Nephron (organoid): ENCODE measurements at regions not wholly inside any gene's neighbourhood (a gene's known extent, or its start where the extent isn't known, plus 50 kb on each side); places are given as distances from the start of the nearest gene placed in this dataset.

ENCODE experiments used
- H3K27ac Mint-ChIP-seq, 3 experiments: 2 replicates each; pipeline ENCODE4 v1.8.0; 2020; ENCODE audit warnings: mixed read lengths in 3 of 3, mild to moderate bottlenecking in 2 of 3, moderate library complexity in 1 of 3
- H3K27me3 Mint-ChIP-seq: 2 replicates; pipeline ENCODE4 v1.8.0; 2021; ENCODE audit warnings: low read depth, mild to moderate bottlenecking, moderate library complexity, mixed read lengths
- H3K36me3 Mint-ChIP-seq: 2 replicates; pipeline ENCODE4 v1.8.0; 2020; ENCODE audit warnings: low read depth, mixed read lengths
- H3K4me1 Mint-ChIP-seq: 2 replicates; pipeline ENCODE4 v1.8.0; 2020; ENCODE audit warnings: mixed read lengths
- H3K4me3 Mint-ChIP-seq, 3 experiments: 2 replicates each; pipeline ENCODE4 v1.8.0; 2020; ENCODE audit warnings: mild to moderate bottlenecking in 3 of 3, mixed read lengths in 3 of 3, moderate library complexity in 2 of 3
- H3K9me3 Mint-ChIP-seq: 2 replicates; pipeline ENCODE4 v1.8.0; 2020; ENCODE audit warnings: mixed read lengths
- TF ChIP-seq, protein P1 (sequence below), 3 experiments: fragments of 200-600 bp; sonication (generic); IDR thresholded peaks; one replicate each; pipeline ENCODE4 v1.5.0; 2021; ENCODE audit warnings: antibody characterized with exemption in 3 of 3; ENCODE audit not compliant: unreplicated experiment in 3 of 3

DNA sequence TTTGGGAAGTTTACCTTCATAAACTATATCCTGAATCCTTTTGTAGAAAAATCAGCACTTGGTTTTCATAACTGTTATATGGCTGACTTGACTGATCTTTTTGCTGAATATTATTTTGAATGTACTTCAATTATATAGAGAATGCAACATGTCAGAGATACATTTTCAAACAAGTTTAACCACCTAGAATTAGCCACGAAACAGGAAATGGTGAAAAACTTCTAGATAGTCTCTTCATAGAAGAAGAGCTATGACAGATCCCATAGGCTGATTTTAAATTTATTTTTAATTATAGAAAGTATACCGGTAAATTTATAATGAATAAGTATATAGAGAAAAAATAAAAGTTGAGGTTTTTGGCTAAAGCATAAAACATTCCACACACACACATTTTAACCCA lies 436.8 kb upstream of the DPPA4 start:
- no peak overlapping the region for H3K27ac Mint-ChIP-seq
- no peak overlapping the region for H3K4me3 Mint-ChIP-seq
- H3K9me3 Mint-ChIP-seq: peaks cover 25% of the 10 kb centered on the region
- H3K36me3 Mint-ChIP-seq: no peaks in the 10 kb centered on the region
- TF ChIP-seq, protein P1, sequence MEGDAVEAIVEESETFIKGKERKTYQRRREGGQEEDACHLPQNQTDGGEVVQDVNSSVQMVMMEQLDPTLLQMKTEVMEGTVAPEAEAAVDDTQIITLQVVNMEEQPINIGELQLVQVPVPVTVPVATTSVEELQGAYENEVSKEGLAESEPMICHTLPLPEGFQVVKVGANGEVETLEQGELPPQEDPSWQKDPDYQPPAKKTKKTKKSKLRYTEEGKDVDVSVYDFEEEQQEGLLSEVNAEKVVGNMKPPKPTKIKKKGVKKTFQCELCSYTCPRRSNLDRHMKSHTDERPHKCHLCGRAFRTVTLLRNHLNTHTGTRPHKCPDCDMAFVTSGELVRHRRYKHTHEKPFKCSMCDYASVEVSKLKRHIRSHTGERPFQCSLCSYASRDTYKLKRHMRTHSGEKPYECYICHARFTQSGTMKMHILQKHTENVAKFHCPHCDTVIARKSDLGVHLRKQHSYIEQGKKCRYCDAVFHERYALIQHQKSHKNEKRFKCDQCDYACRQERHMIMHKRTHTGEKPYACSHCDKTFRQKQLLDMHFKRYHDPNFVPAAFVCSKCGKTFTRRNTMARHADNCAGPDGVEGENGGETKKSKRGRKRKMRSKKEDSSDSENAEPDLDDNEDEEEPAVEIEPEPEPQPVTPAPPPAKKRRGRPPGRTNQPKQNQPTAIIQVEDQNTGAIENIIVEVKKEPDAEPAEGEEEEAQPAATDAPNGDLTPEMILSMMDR (IDR thresholded peaks at IDR 0.05; ENCODE audit: unreplicated experiment in 3 of 3): no peak
- peaks cover 5% of the 10 kb centered on the region for H3K4me1 Mint-ChIP-seq
- H3K27me3 Mint-ChIP-seq: peaks cover 4% of the 10 kb centered on the region

DNA sequence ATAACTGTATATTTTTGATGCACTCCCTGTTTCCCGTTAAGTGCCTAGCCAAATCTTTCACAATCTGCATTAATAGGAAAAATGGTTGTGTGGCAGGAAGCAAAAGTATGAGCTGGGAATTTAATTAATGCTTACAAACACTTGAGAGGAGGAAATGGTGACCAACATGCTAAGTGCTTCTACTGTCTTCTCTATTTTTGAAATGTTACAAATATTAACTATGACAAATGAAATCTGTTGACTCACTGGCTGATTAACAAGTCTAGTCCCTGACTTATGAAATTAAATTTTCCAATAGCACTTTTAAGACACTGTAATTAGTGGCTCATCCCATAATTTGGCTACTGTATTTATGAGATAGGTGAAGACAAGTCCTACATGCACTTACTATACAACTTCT lies 446.9 kb upstream of the DPPA4 start:
- H3K27ac Mint-ChIP-seq: no peak overlapping the region
- TF ChIP-seq, protein P1 (IDR thresholded peaks at IDR 0.05; ENCODE audit: unreplicated experiment in 3 of 3): no peak
- H3K9me3 Mint-ChIP-seq: peaks cover 4% of the 10 kb centered on the region
- peaks cover 4% of the 10 kb centered on the region for H3K27me3 Mint-ChIP-seq
- no peak overlapping the region for H3K4me3 Mint-ChIP-seq
- no peaks in the 10 kb centered on the region for H3K36me3 Mint-ChIP-seq
- H3K4me1 Mint-ChIP-seq: no peaks in the 10 kb centered on the region

DNA sequence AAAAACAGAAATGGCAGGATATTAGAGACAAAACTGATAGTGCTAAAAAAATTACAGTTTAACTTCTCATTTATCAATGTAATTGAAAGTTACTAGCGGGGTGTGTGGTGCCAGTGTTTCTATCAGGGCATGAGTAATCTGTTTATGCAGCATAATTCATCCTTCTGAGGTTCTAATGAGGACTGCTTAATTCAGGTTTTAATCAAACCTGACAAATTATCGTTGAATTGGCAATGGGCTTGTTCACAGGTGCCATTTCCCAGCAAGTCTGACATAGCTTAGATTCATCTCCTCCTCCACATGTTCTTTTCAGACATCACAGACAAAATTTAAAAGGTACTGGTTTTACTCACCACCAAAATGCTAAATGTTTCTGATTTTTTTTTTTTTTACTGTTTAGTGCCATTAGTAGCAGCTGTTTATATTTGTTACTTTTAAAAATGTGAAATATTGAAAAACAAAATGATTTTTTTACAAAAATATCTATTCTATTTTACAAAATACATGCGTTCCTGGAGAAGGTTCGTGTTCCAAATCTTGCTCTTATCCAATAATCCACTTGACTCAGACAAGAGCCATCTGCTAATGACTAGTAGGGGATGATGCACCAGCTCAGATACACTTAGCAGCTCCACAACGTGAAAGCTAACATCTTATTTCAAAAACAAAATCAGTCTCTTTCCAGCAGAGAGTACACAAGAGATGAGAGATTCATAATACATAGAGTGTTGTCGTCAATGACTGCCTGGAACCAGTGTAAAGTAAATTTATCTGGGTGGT lies 447.7 kb upstream of the DPPA4 start:
- Mint-ChIP-seq H3K27me3 (peaks cover 4% of the 10 kb centered on the region), H3K36me3 (no peaks in the 10 kb centered on the region), H3K27ac (no peak overlapping the region), H3K9me3 (no peaks in the 10 kb centered on the region), H3K4me1 (no peaks in the 10 kb centered on the region), H3K4me3 (no peak overlapping the region)
- TF ChIP-seq, protein P1 (IDR thresholded peaks at IDR 0.05; ENCODE audit: unreplicated experiment in 3 of 3): no peak

DNA sequence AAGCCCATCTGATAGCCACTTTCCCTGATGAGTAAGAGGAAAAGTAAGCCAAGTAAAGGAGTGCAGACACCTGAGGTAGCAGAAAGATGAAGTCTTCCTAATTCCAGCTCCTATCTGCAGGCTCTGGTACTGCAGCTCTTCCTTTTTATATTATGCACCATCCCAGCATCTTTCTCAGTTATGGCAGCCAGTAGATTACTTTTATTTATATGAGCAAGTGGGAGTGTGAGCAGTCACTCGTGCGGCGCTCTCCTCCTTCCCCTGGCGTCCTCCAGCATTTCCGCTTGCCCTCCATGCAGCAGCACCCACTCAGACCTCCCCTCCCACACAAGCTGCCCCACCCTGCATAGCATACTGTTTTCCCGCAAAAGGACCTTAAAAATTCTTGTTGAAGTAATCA lies 465.9 kb upstream of the DPPA4 start:
- Mint-ChIP-seq H3K9me3 (peaks cover 5% of the 10 kb centered on the region), H3K27ac (no peak overlapping the region), H3K4me3 (no peak overlapping the region), H3K27me3 (no peaks in the 10 kb centered on the region), H3K4me1 (no peaks in the 10 kb centered on the region), H3K36me3 (no peaks in the 10 kb centered on the region)
- TF ChIP-seq, protein P1 (IDR thresholded peaks at IDR 0.05; ENCODE audit: unreplicated experiment in 3 of 3): peak in 1 of 3 experiments; percentile 19

DNA sequence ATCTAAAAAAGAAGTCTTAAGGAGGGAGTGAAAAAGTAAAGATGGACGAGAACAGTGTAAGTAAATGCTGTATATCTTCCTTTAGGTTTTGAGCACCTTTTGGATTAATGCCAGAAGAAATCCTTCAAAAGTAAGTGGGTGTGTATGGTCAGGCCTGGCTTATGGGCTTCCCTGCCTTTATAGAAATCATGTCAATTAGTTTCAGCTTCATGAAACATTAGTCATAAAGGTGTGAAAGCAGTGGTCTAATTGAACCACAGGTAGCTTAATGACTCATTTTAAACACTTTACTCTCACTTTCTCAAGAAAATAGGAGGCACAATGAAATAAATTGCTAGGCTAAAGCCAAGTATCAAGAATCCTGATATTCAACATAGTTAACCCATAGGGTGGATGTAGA lies 467.4 kb upstream of the DPPA4 start:
- Mint-ChIP-seq H3K9me3 (no peaks in the 10 kb centered on the region), H3K4me1 (no peaks in the 10 kb centered on the region), H3K36me3 (no peaks in the 10 kb centered on the region), H3K27me3 (no peaks in the 10 kb centered on the region), H3K27ac (no peak overlapping the region), H3K4me3 (no peak overlapping the region)
- TF ChIP-seq, protein P1 (IDR thresholded peaks at IDR 0.05; ENCODE audit: unreplicated experiment in 3 of 3): no peak

DNA sequence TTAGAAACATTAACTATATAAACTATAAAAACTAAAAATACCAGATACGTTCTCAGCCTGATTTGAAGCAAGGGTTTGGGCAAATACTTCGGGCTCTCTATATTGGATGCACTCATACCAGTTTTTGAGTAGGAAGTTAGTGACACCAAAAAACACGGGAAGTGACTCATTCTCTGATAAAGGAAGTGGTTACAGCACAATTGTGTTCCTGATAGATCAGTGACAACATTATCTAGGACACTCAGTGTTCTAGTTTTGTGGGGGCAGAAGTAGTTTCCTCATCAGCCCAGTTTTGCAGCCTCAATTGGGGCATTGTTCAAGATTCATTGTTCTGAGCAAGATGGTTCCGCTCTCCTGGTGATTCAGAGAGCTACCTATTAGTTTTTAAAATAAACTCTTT lies 469.6 kb upstream of the DPPA4 start:
- Mint-ChIP-seq H3K27me3 (no peaks in the 10 kb centered on the region), H3K4me1 (no peaks in the 10 kb centered on the region), H3K27ac (no peak overlapping the region), H3K36me3 (no peaks in the 10 kb centered on the region), H3K4me3 (no peak overlapping the region), H3K9me3 (no peaks in the 10 kb centered on the region)
- TF ChIP-seq, protein P1 (IDR thresholded peaks at IDR 0.05; ENCODE audit: unreplicated experiment in 3 of 3): no peak
